A673 (cell line): ENCODE measurements at regions not wholly inside any gene's neighbourhood (a gene's known extent, or its start where the extent isn't known, plus 50 kb on each side); places are given as distances from the start of the nearest gene placed in this dataset.

Experiments
- BruUV-seq: library from RNA; stranded (reverse); fragments of 400-500 nt; replicated peaks from 2 replicates; lab custom pipeline; 2021; lab: Mats Ljungman, UMichigan
- CTCF ChIA-PET: fragments of 300-600 bp; sonication (Branson Sonifier 250); formaldehyde crosslinking; loops from one replicate; lab custom pipeline; 2022; ENCODE audit warnings: antibody characterized with exemption; lab: Charles Lee
- POLR2A ChIA-PET: fragments of 300-600 bp; sonication (Branson Sonifier 250); formaldehyde crosslinking; loops from one replicate; lab custom pipeline; 2022; ENCODE audit warnings: antibody characterized with exemption; ENCODE audit not compliant: low non-redundant PET; lab: Charles Lee
- DNase-seq: peaks from one replicate; pipeline ENCODE4 v3.0.0-alpha.2; 2015; ENCODE audit warnings: low spot score
- H3K27ac ChIP-seq: fragments of 200-600 bp; sonication (generic); 2 replicates; pipeline ENCODE4 v1.5.1; 2016; ENCODE audit warnings: mixed run types, low read depth, mild to moderate bottlenecking, mixed read lengths, antibody characterized with exemption, low read length; ENCODE audit not compliant: poor library complexity, severe bottlenecking
- H3K27me3 ChIP-seq: fragments of 200-600 bp; sonication (generic); replicated peaks from 2 replicates; pipeline ENCODE4 v1.6.1; 2017; ENCODE audit warnings: mixed run types, low read depth, mild to moderate bottlenecking, mixed read lengths, antibody characterized with exemption, low read length; ENCODE audit not compliant: insufficient read depth, poor library complexity
- H3K36me3 ChIP-seq: fragments of 200-600 bp; sonication (generic); 2 replicates; pipeline ENCODE4 v1.6.1; 2016; ENCODE audit warnings: mixed run types, mild to moderate bottlenecking, mixed read lengths, antibody characterized with exemption, low read length; ENCODE audit not compliant: insufficient read depth, poor library complexity, severe bottlenecking
- H3K4me1 ChIP-seq: fragments of 200-600 bp; sonication (generic); 2 replicates; pipeline ENCODE4 v1.6.1; 2017; ENCODE audit warnings: mixed run types, mild to moderate bottlenecking, mixed read lengths, antibody characterized with exemption, low read length; ENCODE audit not compliant: insufficient read depth, poor library complexity, severe bottlenecking
- H3K4me3 ChIP-seq: fragments of 200-600 bp; sonication (generic); 2 replicates; pipeline ENCODE4 v1.5.1; 2016; ENCODE audit warnings: low read depth, mixed run types, mild to moderate bottlenecking, mixed read lengths, low read length; ENCODE audit not compliant: poor library complexity, severe bottlenecking
- H3K9me3 ChIP-seq: fragments of 200-600 bp; sonication (generic); 2 replicates; pipeline ENCODE4 v1.6.1; 2016; ENCODE audit warnings: mixed run types, low read depth, mild to moderate bottlenecking, mixed read lengths, antibody characterized with exemption, low read length; ENCODE audit not compliant: poor library complexity, severe bottlenecking
- CTCF ChIP-seq: fragments of 300-800, 200-600 bp; sonication (generic); conservative IDR thresholded peaks from 2 replicates; pipeline ENCODE4 v1.5.1; 2017; ENCODE audit warnings: low read depth, mild to moderate bottlenecking, antibody characterized with exemption, low read length, moderate library complexity, mixed read lengths
- EZH2 ChIP-seq: fragments of 200-600 bp; sonication (generic); IDR thresholded peaks from 2 replicates; pipeline ENCODE4 v1.6.1; 2017; ENCODE audit warnings: borderline replicate concordance, low read depth, mild to moderate bottlenecking, mixed read lengths, antibody characterized with exemption, low read length; ENCODE audit not compliant: poor library complexity, severe bottlenecking
- intact Hi-C: fragments of 100-400 bp; cut with micrococcal nuclease; formaldehyde crosslinking; loops from one replicate; pipeline ENCODE4 v1.10.0; 2022; ENCODE audit not compliant: unreplicated experiment

GRCh38 chr14:97298736-97299135 lies 501.6 kb downstream of the VRK1 start:
- H3K4me3 ChIP-seq, result no peak overlapping the region
- TF ChIP-seq CTCF, result no peak
- no TSS peak for BruUV-seq
- DNase-seq, result no peak
- H3K9me3 ChIP-seq, result no peaks in the 10 kb centered on the region
- H3K27me3 ChIP-seq, result no peaks in the 10 kb centered on the region
- intact Hi-C loops, result no loop called here
- ChIA-PET POLR2A (interaction anchor here (0.6 kb wide), 1 partner anchor 843 kb away, joined by 6 read pairs; no protein-coding TSS in a partner anchor), CTCF (no interaction called here)
- H3K27ac ChIP-seq, result no peak overlapping the region
- H3K4me1 ChIP-seq, result peaks cover 25% of the 10 kb centered on the region
- H3K36me3 ChIP-seq, result no peaks in the 10 kb centered on the region

GRCh38 chr14:97299661-97300060 lies 502.5 kb downstream of the VRK1 start:
- no peak overlapping the region for H3K4me3 ChIP-seq
- TF ChIP-seq EZH2 (no peak), CTCF (peak; percentile 49)
- H3K36me3 ChIP-seq, result no peaks in the 10 kb centered on the region
- H3K27me3 ChIP-seq, result no peaks in the 10 kb centered on the region
- no peaks in the 10 kb centered on the region for H3K9me3 ChIP-seq
- intact Hi-C loops, result no loop called here
- peaks cover 19% of the 10 kb centered on the region for H3K4me1 ChIP-seq
- no peak overlapping the region for H3K27ac ChIP-seq
- peak; percentile 19 for DNase-seq
- ChIA-PET CTCF (no interaction called here), POLR2A (no interaction called here)
- no TSS peak for BruUV-seq

DNA sequence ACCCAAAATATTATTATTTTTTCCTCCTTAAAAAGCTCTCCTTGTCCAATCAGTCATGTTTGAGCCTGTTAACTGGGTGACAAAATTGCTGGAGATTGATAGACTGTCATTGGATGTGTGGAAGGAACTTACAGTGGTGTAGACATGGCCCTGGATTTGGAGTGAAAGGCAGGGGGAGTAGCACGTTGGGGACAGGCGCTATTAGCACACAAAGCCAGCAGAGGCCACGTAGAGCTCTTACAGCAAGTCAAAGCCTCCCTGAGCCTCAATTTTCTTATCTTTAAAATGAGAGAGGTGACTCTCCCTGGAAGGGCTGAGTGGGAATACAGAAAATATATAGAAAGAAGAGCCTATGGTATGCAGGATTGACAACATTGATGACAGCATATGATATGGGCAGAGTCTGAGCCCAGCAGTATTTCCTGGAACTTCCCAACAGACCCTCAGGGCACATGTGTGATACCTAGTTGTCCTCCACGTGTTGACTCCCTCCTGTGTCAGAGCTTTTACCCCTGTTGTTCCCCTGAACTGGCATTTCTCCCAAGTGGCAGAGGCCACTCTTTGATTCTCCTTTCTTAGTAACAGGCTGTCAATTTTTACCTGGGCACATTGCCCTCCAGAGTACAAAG lies 504.9 kb downstream of the VRK1 start:
- ChIA-PET CTCF (no interaction called here), POLR2A (no interaction called here)
- H3K36me3 ChIP-seq, result no peaks in the 10 kb centered on the region
- TF ChIP-seq CTCF (peak; percentile 27; the same call in 1 of the 2 replicates), EZH2 (no peak)
- H3K27me3 ChIP-seq, result no peaks in the 10 kb centered on the region
- H3K27ac ChIP-seq, result no peak overlapping the region
- H3K4me1 ChIP-seq, result peaks cover 6% of the 10 kb centered on the region
- no TSS peak for BruUV-seq
- DNase-seq, result peak; percentile 15
- no peaks in the 10 kb centered on the region for H3K9me3 ChIP-seq
- intact Hi-C loops, result no loop called here
- no peak overlapping the region for H3K4me3 ChIP-seq
